ENCODE measurements at regions not wholly inside any gene's neighbourhood (a gene's known extent, or its start where the extent isn't known, plus 50 kb on each side); places are given as distances from the start of the nearest gene placed in this dataset.

DNA sequence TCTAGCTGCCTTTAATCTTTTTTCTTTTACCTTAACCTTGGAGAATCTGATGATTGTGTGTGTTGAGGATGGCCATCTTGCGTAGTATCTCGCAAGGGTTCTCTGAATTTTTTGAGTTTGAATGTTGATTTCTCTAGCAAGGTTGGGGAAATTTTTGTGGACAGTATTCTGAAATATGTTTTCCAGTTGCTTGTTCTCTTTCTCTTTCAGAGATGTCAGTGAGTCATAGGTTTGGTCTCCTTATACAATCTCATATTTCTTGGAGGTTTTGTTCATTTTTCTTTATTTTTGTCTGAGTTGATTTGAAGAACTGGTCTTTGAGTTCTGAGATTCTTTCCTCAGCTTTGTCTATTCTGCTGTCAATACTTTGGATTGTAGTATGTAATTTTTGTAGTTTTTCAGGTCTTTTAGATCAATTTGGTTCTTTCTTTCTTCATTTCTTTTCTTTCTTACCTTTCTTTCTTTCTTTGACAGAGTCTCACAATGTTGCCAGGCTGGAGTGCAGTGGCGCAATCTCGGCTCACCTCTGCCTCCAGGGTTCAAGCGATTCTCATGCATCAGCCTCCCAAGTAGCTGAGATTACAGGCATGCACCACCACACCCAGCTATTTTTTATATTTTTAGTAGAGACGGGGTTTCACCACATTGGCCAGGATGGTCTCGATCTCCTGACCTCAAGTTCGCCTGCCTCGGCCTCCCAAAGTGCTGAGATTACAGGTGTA, 366.4 kb upstream of the RASGRP1 start:
- H3K4me3 ChIP-seq: no peak overlapping the region
- ATAC-seq: no peak
- no peaks in the 10 kb centered on the region for H3K4me1 ChIP-seq
- intact Hi-C loops (cut with DNase I): no loop called here
- no peaks in the 10 kb centered on the region for H3K36me3 ChIP-seq
- 94% methylated on average over 9 of the region's 9 CpGs for WGBS, 2 donors
- no peaks in the 10 kb centered on the region for H3K27me3 ChIP-seq
- no peak overlapping the region for H3K27ac ChIP-seq
- DNase-seq: no peak
- H3K9me3 ChIP-seq: peaks cover 0 to 10% (median 0%) of the 10 kb centered on the region in 11 donors
- TF ChIP-seq, protein P1, sequence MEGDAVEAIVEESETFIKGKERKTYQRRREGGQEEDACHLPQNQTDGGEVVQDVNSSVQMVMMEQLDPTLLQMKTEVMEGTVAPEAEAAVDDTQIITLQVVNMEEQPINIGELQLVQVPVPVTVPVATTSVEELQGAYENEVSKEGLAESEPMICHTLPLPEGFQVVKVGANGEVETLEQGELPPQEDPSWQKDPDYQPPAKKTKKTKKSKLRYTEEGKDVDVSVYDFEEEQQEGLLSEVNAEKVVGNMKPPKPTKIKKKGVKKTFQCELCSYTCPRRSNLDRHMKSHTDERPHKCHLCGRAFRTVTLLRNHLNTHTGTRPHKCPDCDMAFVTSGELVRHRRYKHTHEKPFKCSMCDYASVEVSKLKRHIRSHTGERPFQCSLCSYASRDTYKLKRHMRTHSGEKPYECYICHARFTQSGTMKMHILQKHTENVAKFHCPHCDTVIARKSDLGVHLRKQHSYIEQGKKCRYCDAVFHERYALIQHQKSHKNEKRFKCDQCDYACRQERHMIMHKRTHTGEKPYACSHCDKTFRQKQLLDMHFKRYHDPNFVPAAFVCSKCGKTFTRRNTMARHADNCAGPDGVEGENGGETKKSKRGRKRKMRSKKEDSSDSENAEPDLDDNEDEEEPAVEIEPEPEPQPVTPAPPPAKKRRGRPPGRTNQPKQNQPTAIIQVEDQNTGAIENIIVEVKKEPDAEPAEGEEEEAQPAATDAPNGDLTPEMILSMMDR (IDR thresholded peaks at IDR 0.05): no peak

DNA sequence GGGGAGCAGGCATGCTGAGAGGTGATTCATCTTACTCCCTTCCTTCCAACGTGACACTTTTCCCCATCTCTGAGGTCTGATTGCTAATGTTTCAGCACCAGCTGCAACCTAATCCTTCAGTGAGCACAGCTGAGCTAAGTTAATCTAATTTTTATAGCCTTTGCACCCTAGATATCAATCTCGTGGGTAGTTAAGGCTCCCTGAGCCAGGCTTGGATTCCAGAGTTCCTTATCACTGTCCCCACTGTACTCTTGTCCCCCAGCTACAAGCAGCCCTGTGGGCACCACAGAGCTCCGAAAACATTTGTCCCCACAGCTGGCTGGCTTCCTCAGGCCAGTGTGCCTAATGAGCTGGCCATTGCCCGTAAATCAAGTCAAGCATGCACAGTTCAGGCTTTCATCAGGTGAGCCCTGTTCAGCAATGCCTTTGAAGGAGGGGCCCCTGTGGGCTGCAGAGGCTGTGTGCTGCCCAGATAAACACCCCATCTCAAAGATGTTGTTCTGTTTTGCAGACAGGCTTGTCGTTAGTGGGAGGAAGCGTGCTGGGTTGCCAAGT, 376.9 kb upstream of the RASGRP1 start:
- H3K36me3 ChIP-seq: no peaks in the 10 kb centered on the region
- no peak overlapping the region for H3K27ac ChIP-seq
- intact Hi-C loops (cut with DNase I): no loop called here
- no peaks in the 10 kb centered on the region for H3K9me3 ChIP-seq
- no peaks in the 10 kb centered on the region for H3K4me1 ChIP-seq
- no peak overlapping the region for H3K4me3 ChIP-seq
- TF ChIP-seq, protein P1 (IDR thresholded peaks at IDR 0.05): no peak
- WGBS, 2 donors: 52 to 54% methylated on average over 6 of the region's 6 CpGs
- peaks cover 0 to 5% (median 0%) of the 10 kb centered on the region in 7 donors for H3K27me3 ChIP-seq
- ATAC-seq (no peak), DNase-seq (no peak)

DNA sequence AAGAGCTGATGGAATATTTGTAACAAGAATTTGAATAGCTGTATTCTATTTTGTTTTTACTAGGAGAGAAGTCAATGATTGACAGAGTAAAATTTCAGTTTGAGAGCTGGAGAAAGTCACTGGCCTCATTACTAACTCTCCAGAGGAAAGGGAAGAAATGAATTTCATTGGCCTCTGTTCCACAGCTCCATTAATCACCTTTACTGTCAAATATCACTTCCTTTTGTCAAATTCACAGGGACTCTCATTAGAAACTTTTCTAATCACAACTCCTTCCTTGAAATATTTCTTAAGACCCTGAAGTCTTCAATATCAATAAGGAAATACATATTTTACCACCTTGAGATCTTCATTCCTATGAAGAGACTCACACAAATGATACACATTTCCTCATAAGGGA, 379.9 kb upstream of the RASGRP1 start:
- TF ChIP-seq, protein P1 (IDR thresholded peaks at IDR 0.05): no peak

GRCh38 chr15:38945551-38946298, 381.1 kb upstream of the RASGRP1 start:
- Histone ChIP-seq H3K36me3 (no peaks in the 10 kb centered on the region), H3K4me3 (no peak overlapping the region), H3K9me3 (no peaks in the 10 kb centered on the region), H3K27ac (no peak overlapping the region), H3K4me1 (no peaks in the 10 kb centered on the region), H3K27me3 (peaks cover 0 to 5% (median 0%) of the 10 kb centered on the region in 7 donors)
- 76 to 77% methylated on average over 5 of the region's 5 CpGs for WGBS, 2 donors
- ATAC-seq (no peak), DNase-seq (no peak)
- intact Hi-C loops (cut with DNase I): loop anchor here in 1 of 10 donors (5.0 kb wide), 1 partner anchor 52 kb away; no protein-coding TSS in a partner anchor
- TF ChIP-seq, protein P1 (IDR thresholded peaks at IDR 0.05): no peak

More for the DNA sequence above, 379.9 kb upstream of the RASGRP1 start:
- no peak for DNase-seq
- intact Hi-C loops (cut with DNase I): no loop called here
- Histone ChIP-seq H3K27me3 (peaks cover 0 to 5% (median 0%) of the 10 kb centered on the region in 7 donors), H3K27ac (no peak overlapping the region), H3K4me1 (no peaks in the 10 kb centered on the region), H3K36me3 (no peaks in the 10 kb centered on the region), H3K9me3 (no peaks in the 10 kb centered on the region), H3K4me3 (no peak overlapping the region)
- ATAC-seq: no peak

All from heart right ventricle (tissue), 16 donors.